SK-N-SH (cell line): ENCODE measurements at regions not wholly inside any gene's neighbourhood (a gene's known extent, or its start where the extent isn't known, plus 50 kb on each side); places are given as distances from the start of the nearest gene placed in this dataset.

Source experiments
- CTCF ChIA-PET: fragments of 300-600, 350-600 bp; formaldehyde crosslinking; extraction: SDS; loops from one replicate; lab custom pipeline; 2021; lab: Yijun Ruan, JAX
- POLR2A ChIA-PET: fragments of 350-600 bp; sonication (Branson Sonifier 250); formaldehyde crosslinking; extraction: SDS; loops from one replicate; lab custom pipeline; 2020; ENCODE audit warnings: antibody characterized with exemption, inconsistent platforms; lab: Yijun Ruan, JAX
- DNase-seq: peaks from one replicate; pipeline ENCODE4 v3.0.0; 2012
- H2AFZ ChIP-seq: fragments of 200-600 bp; sonication (generic); 2 replicates; pipeline ENCODE4 v1.8.1; 2016; ENCODE audit warnings: antibody characterized with exemption, mild to moderate bottlenecking, low read depth
- H3F3A ChIP-seq: fragments of 200-600 bp; sonication (generic); replicated peaks from 2 replicates; pipeline ENCODE3; 2016; ENCODE audit warnings: antibody characterized with exemption, mild to moderate bottlenecking; ENCODE audit not compliant: insufficient read depth
- H3K27ac ChIP-seq, 2 experiments: fragments of 200-500 bp in 1 of 2; fragments of 200-600 bp in 1 of 2; sonication (Bioruptor generic) in 1 of 2; sonication (generic), shearing (Covaris generic) in 1 of 2; 2 replicates each; pipeline versions ENCODE4 v1.5.1 to v1.6.1; 2014 to 2016; ENCODE audit warnings: low read depth in 2 of 2, inconsistent platforms in 1 of 2, low read length in 1 of 2, mild to moderate bottlenecking in 1 of 2, mixed read lengths in 1 of 2
- H3K27me3 ChIP-seq: fragments of 200-600 bp; sonication (generic), shearing (Covaris generic); 2 replicates; pipeline ENCODE4 v1.6.1; 2016; ENCODE audit warnings: mixed run types; ENCODE audit not compliant: insufficient read depth
- H3K36me3 ChIP-seq, 2 experiments: fragments of 200-500 bp in 1 of 2; fragments of 200-600 bp in 1 of 2; sonication (Bioruptor generic) in 1 of 2; sonication (generic) in 1 of 2; replicated peaks in 1 of 2; 2 replicates each; pipeline versions ENCODE3 to v1.5.1; 2014 to 2016; ENCODE audit warnings: low read length in 1 of 2, mild to moderate bottlenecking in 1 of 2; ENCODE audit not compliant: insufficient read depth in 2 of 2, control insufficient read depth in 1 of 2
- H3K4me1 ChIP-seq, 2 experiments: fragments of 200-500 bp in 1 of 2; fragments of 200-600 bp in 1 of 2; sonication (Bioruptor generic) in 1 of 2; sonication (generic), shearing (Covaris generic) in 1 of 2; 2 replicates each; pipeline versions ENCODE4 v1.5.1 to v1.6.1; 2014 to 2016; ENCODE audit warnings: low read depth in 1 of 2, low read length in 1 of 2, mixed run types in 1 of 2; ENCODE audit not compliant: insufficient read depth in 2 of 2, control insufficient read depth in 1 of 2
- H3K4me2 ChIP-seq: fragments of 200-600 bp; sonication (generic), shearing (Covaris generic); 2 replicates; pipeline ENCODE4 v1.6.1; 2017; ENCODE audit warnings: mixed run types
- H3K4me3 ChIP-seq, 2 experiments: fragments of 200-500 bp in 1 of 2; fragments of 200-600 bp in 1 of 2; sonication (Bioruptor generic) in 1 of 2; sonication (generic), shearing (Covaris generic) in 1 of 2; 2 replicates each; pipeline versions ENCODE4 v1.5.1 to v1.8.1; 2014 to 2016; ENCODE audit warnings: low read depth in 2 of 2, inconsistent platforms in 1 of 2, low read length in 1 of 2, mild to moderate bottlenecking in 1 of 2, mixed read lengths in 1 of 2, moderate library complexity in 1 of 2
- H3K79me2 ChIP-seq: fragments of 200-600 bp; sonication (generic); 2 replicates; pipeline ENCODE4 v1.8.1; 2017; ENCODE audit warnings: mild to moderate bottlenecking; ENCODE audit not compliant: insufficient read depth
- H3K9ac ChIP-seq: fragments of 200-600 bp; sonication (generic); 2 replicates; pipeline ENCODE4 v1.6.1; 2017; ENCODE audit warnings: mixed run types
- H3K9me2 ChIP-seq: fragments of 200-600 bp; sonication (generic); 2 replicates; pipeline ENCODE4 v1.6.1; 2017; ENCODE audit warnings: mixed run types
- H3K9me3 ChIP-seq: fragments of 200-600 bp; sonication (generic); 2 replicates; pipeline ENCODE4 v1.6.1; 2017; ENCODE audit warnings: mixed run types, mild to moderate bottlenecking, moderate library complexity
- H4K20me1 ChIP-seq: fragments of 200-600 bp; sonication (generic); 2 replicates; pipeline ENCODE4 v1.6.1; 2017; ENCODE audit warnings: mild to moderate bottlenecking, mixed run types; ENCODE audit not compliant: insufficient read depth
- CHD2 ChIP-seq: fragments of 150-350 bp; IDR thresholded peaks from 2 replicates; pipeline ENCODE4 v1.6.1; 2018; ENCODE audit warnings: low read length; ENCODE audit not compliant: partially characterized antibody
- CTCF ChIP-seq: fragments of 200-600 bp; sonication (generic); IDR thresholded peaks from 2 replicates; pipeline ENCODE4 v1.6.1; 2017; ENCODE audit warnings: antibody characterized with exemption, mild to moderate bottlenecking, moderate library complexity
- EP300 ChIP-seq, 2 experiments: IDR thresholded peaks; 2 replicates each; pipeline versions ENCODE4 v1.4.0 to v1.6.1; 2012; ENCODE audit warnings: borderline replicate concordance in 1 of 2, low read depth in 1 of 2, low read length in 1 of 2
- EZH2phosphoT487 ChIP-seq: fragments of 200-600 bp; sonication (generic); IDR thresholded peaks from 2 replicates; pipeline ENCODE4 v1.6.1; 2017; ENCODE audit warnings: low read depth, mixed run types, mild to moderate bottlenecking, antibody characterized with exemption, moderate library complexity, borderline replicate concordance
- FOSL2 ChIP-seq: IDR thresholded peaks from 2 replicates; pipeline ENCODE4 v1.4.0; 2012; ENCODE audit warnings: low read depth, mild to moderate bottlenecking, moderate library complexity, borderline replicate concordance
- FOXJ3 ChIP-seq: sonication (generic); formaldehyde crosslinking; IDR thresholded peaks from 2 replicates; pipeline ENCODE4 v1.5.1; 2020; ENCODE audit warnings: mild to moderate bottlenecking, missing genetic modification reagents
- GABPA ChIP-seq: IDR thresholded peaks from 2 replicates; pipeline ENCODE4 v1.4.0; 2012; ENCODE audit warnings: low read depth, mild to moderate bottlenecking
- MEF2A ChIP-seq: IDR thresholded peaks from 2 replicates; pipeline ENCODE4 v1.4.0; 2012; ENCODE audit warnings: low read depth, borderline replicate concordance
- MXI1 ChIP-seq: IDR thresholded peaks from 2 replicates; pipeline ENCODE4 v1.6.1; 2012; ENCODE audit warnings: mild to moderate bottlenecking, low read depth, low read length, improper control_type of control experiment
- NFIC ChIP-seq: IDR thresholded peaks from 2 replicates; pipeline ENCODE4 v1.4.0; 2012; ENCODE audit warnings: borderline replicate concordance
- NRF1 ChIP-seq: IDR thresholded peaks from 2 replicates; pipeline ENCODE4 v1.6.1; 2012; ENCODE audit warnings: low read depth, mild to moderate bottlenecking, low read length
- PBX3 ChIP-seq: IDR thresholded peaks from 2 replicates; pipeline ENCODE4; 2012
- POLR2AphosphoS5 ChIP-seq: IDR thresholded peaks from 2 replicates; pipeline ENCODE4 v1.6.1; 2012; ENCODE audit warnings: low read depth, low read length
- REST ChIP-seq: IDR thresholded peaks from 2 replicates; pipeline ENCODE4 v1.6.1; 2012; ENCODE audit warnings: mild to moderate bottlenecking, low read depth, low read length, moderate library complexity
- RFX5 ChIP-seq: IDR thresholded peaks from 2 replicates; pipeline ENCODE4 v1.6.1; 2012; ENCODE audit warnings: mild to moderate bottlenecking, improper control_type of control experiment, low read length
- SMC3 ChIP-seq: IDR thresholded peaks from 2 replicates; pipeline ENCODE4 v1.6.1; 2012; ENCODE audit warnings: low read depth, low read length, improper control_type of control experiment
- TEAD4 ChIP-seq: IDR thresholded peaks from 2 replicates; pipeline ENCODE4 v1.4.0; 2012; ENCODE audit warnings: mild to moderate bottlenecking, borderline replicate concordance; ENCODE audit not compliant: insufficient read depth
- USF1 ChIP-seq: IDR thresholded peaks from 2 replicates; pipeline ENCODE4 v1.4.0; 2012; ENCODE audit warnings: low read depth, borderline replicate concordance
- YY1 ChIP-seq: IDR thresholded peaks from 2 replicates; pipeline ENCODE4 v1.4.0; 2012; ENCODE audit warnings: low read depth, mild to moderate bottlenecking
- WGBS: methylation state at CpG from one replicate; pipeline ENCODE4 v1.1.6; 2017; ENCODE audit warnings: low lambda C conversion rate; 5-methylcytosine and 5-hydroxymethylcytosine counted together

GRCh38 chr6:101303495-101303894, 90.0 kb upstream of the GRIK2 start (continued):
- TF ChIP-seq PBX3 (no peak), CTCF (no peak), MEF2A (no peak), NFIC (no peak), USF1 (no peak), FOSL2 (no peak), TEAD4 (no peak)

- no peaks in the 10 kb centered on the region for H3K9me2 ChIP-seq
- no peak overlapping the region for H3K4me3 ChIP-seq
- H3K79me2 ChIP-seq: no peaks in the 10 kb centered on the region
- CTCF ChIA-PET: no interaction called here
- H3F3A ChIP-seq: no peaks in the 10 kb centered on the region
- 24% methylated on average over 2 of the region's 2 CpGs for WGBS
- H3K4me1 ChIP-seq: no peaks in the 10 kb centered on the region
- H3K27ac ChIP-seq: no peak overlapping the region
- H4K20me1 ChIP-seq: no peaks in the 10 kb centered on the region
- H3K9ac ChIP-seq: no peak overlapping the region
- TF ChIP-seq NRF1 (no peak), NFIC (no peak), MXI1 (no peak), GABPA (no peak), RFX5 (no peak), EP300 (IDR thresholded peaks at IDR 0.05; ENCODE audit: borderline replicate concordance in 1 of 2, low read depth in 1 of 2, low read length in 1 of 2) (no peak), FOXJ3 (no peak), FOSL2 (no peak), USF1 (no peak), YY1 (no peak), SMC3 (no peak), REST (no peak), EZH2phosphoT487 (no peak), CHD2 (no peak), MEF2A (no peak), POLR2AphosphoS5 (no peak), PBX3 (no peak)
- H3K4me2 ChIP-seq: no peak overlapping the region
- H2AFZ ChIP-seq: no peak overlapping the region
- no peaks in the 10 kb centered on the region; the same call in 1 of the 2 replicates for H3K9me3 ChIP-seq
- no peaks in the 10 kb centered on the region for H3K27me3 ChIP-seq
- DNase-seq: no peak
- POLR2A ChIA-PET: no interaction called here
- H3K36me3 ChIP-seq: peaks cover 0 to 4% of the 10 kb centered on the region in 2 experiments
Observed at GRCh38 chr6:101312652-101313051, 80.9 kb upstream of the GRIK2 start.
